HepG2 (cell line): ENCODE measurements at regions not wholly inside any gene's neighbourhood (a gene's known extent, or its start where the extent isn't known, plus 50 kb on each side); places are given as distances from the start of the nearest gene placed in this dataset.

Experiments
- ATAC-seq: fragments of 200-7000 bp; cut with Tn5 transposase; 3 replicates; pipeline ENCODE4 v1.9.1; 2020; ENCODE audit warnings: mild to moderate bottlenecking, moderate library complexity
- BruUV-seq: library from RNA; stranded (reverse); fragments of 400-500 nt; replicated peaks from 2 replicates; lab custom pipeline; 2021; lab: Mats Ljungman, UMichigan
- CTCF ChIA-PET: fragments of 300-600 bp; formaldehyde crosslinking; extraction: SDS; loops from one replicate; lab custom pipeline; 2021; ENCODE audit warnings: low total read pairs, inconsistent platforms, low intra/inter-chr PET ratio; lab: Yijun Ruan, JAX
- POLR2A ChIA-PET: fragments of 350-600 bp; sonication (Branson Sonifier 250); formaldehyde crosslinking; loops from one replicate; lab custom pipeline; 2020; ENCODE audit warnings: antibody characterized with exemption, inconsistent platforms; lab: Yijun Ruan, JAX
- DNase-seq: peaks from one replicate; pipeline ENCODE4 v3.0.0-alpha.2; 2015; ENCODE audit warnings: low spot score
- FAIRE-seq: peaks from 3 replicates; lab custom pipeline; 2011; peaks lifted over from hg19 to GRCh38; lab: Jason Lieb, UNC
- H2AFZ ChIP-seq: one replicate; pipeline ENCODE4 v1.6.1; 2011; ENCODE audit warnings: low read length, inconsistent platforms
- H3K27ac ChIP-seq: fragments of 300-600 bp; 3 replicates; pipeline ENCODE4 v1.8.0; 2011; ENCODE audit warnings: mixed run types, mild to moderate bottlenecking, mixed read lengths, low read length, inconsistent platforms; ENCODE audit not compliant: insufficient read depth; ENCODE audit errors: extremely low read length
- H3K27me3 ChIP-seq, 2 experiments: fragments of 200-600 bp in 1 of 2; 2 replicates in 1 of 2; 3 replicates in 1 of 2; pipeline versions ENCODE4 v1.6.0 to v1.8.0; 2011; ENCODE audit warnings: low read length in 2 of 2, mild to moderate bottlenecking in 2 of 2, moderate library complexity in 2 of 2, inconsistent platforms in 1 of 2; ENCODE audit not compliant: insufficient read depth in 2 of 2, control insufficient read depth in 1 of 2
- H3K36me3 ChIP-seq, 2 experiments: fragments of 200-600 bp in 1 of 2; replicated peaks in 1 of 2; 2 replicates in 1 of 2; 3 replicates in 1 of 2; pipeline versions ENCODE4 v1.5.1 to v1.8.0; 2011; ENCODE audit warnings: low read length in 2 of 2, inconsistent platforms in 1 of 2; ENCODE audit not compliant: insufficient read depth in 2 of 2, control insufficient read depth in 1 of 2
- H3K4me1 ChIP-seq: 2 replicates; pipeline ENCODE4 v1.5.1; 2012; ENCODE audit warnings: low read length, inconsistent platforms; ENCODE audit not compliant: insufficient read depth
- H3K4me2 ChIP-seq: 2 replicates; pipeline ENCODE4 v1.6.0; 2011; ENCODE audit warnings: low read depth, low read length, inconsistent platforms
- H3K4me3 ChIP-seq, 3 experiments: fragments of 200-600 bp in 1 of 3; sonication (generic), shearing (Covaris generic) in 1 of 3; replicated peaks in 1 of 3; 2 replicates each; pipeline ENCODE4 v1.5.1; 2011 to 2016; ENCODE audit warnings: low read length in 3 of 3, inconsistent platforms in 2 of 3, low read depth in 2 of 3, mild to moderate bottlenecking in 2 of 3, control low read depth in 1 of 3, mixed read lengths in 1 of 3; ENCODE audit not compliant: insufficient read depth in 1 of 3
- H3K79me2 ChIP-seq: one replicate; pipeline ENCODE4 v1.6.1; 2011; ENCODE audit warnings: low read length, inconsistent platforms; ENCODE audit not compliant: insufficient read depth
- H3K9ac ChIP-seq: 2 replicates; pipeline ENCODE4 v1.6.0; 2011; ENCODE audit warnings: mild to moderate bottlenecking, low read depth, low read length, inconsistent platforms; ENCODE audit not compliant: insufficient read depth
- H3K9me3 ChIP-seq: 2 replicates; pipeline ENCODE4 v1.5.1; 2012; ENCODE audit warnings: mild to moderate bottlenecking, low read length
- H4K20me1 ChIP-seq: 2 replicates; pipeline ENCODE4 v1.6.0; 2011; ENCODE audit warnings: inconsistent platforms, mild to moderate bottlenecking, low read length, moderate library complexity; ENCODE audit not compliant: insufficient read depth
- CC2D1A ChIP-seq: sonication (generic); formaldehyde crosslinking; IDR thresholded peaks from 2 replicates; pipeline ENCODE4 v1.8.1; 2023; ENCODE audit warnings: mild to moderate bottlenecking, missing genetic modification reagents
- GATAD1 ChIP-seq: IDR thresholded peaks from 2 replicates; pipeline ENCODE4 v1.6.1; 2016; ENCODE audit warnings: missing genetic modification reagents, missing compliant biosample characterization
- GZF1 ChIP-seq: sonication (generic); formaldehyde crosslinking; IDR thresholded peaks from 2 replicates; pipeline ENCODE4 v1.5.1; 2020; ENCODE audit warnings: mild to moderate bottlenecking, missing genetic modification reagents
- HOXA3 ChIP-seq: sonication (generic); formaldehyde crosslinking; IDR thresholded peaks from 2 replicates; pipeline ENCODE4 v1.5.0; 2020; ENCODE audit warnings: missing genetic modification reagents
- ZNF101 ChIP-seq: sonication (generic); formaldehyde crosslinking; IDR thresholded peaks from 2 replicates; pipeline ENCODE4 v1.4.0; 2020; ENCODE audit warnings: mild to moderate bottlenecking, low read depth, missing genetic modification reagents, borderline replicate concordance
- ZNF329 ChIP-seq: sonication (generic); formaldehyde crosslinking; IDR thresholded peaks from 2 replicates; pipeline ENCODE4 v1.9.0; 2021; ENCODE audit warnings: low read depth, mild to moderate bottlenecking, missing genetic modification reagents
- ZNF570 ChIP-seq: sonication (generic); formaldehyde crosslinking; IDR thresholded peaks from 2 replicates; pipeline ENCODE4 v1.4.0; 2020; ENCODE audit warnings: mild to moderate bottlenecking, missing genetic modification reagents, borderline replicate concordance
- ZNF850 ChIP-seq: sonication (generic); formaldehyde crosslinking; conservative IDR thresholded peaks from 2 replicates; pipeline ENCODE4 v1.9.0; 2021; ENCODE audit warnings: mild to moderate bottlenecking, missing genetic modification reagents
- WGBS: methylation state at CpG from one replicate; pipeline ENCODE4 v1.1.6; 2017; ENCODE audit warnings: low lambda C conversion rate; 5-methylcytosine and 5-hydroxymethylcytosine counted together
- in situ Hi-C: cut with HindIII; loops from 2 replicates; pipeline ENCODE4 v1.10.0; 2017; ENCODE audit warnings: low pct_unique_long_range_greater_than_20kb; ENCODE audit not compliant: extremely low pct_ligation_motif_present
- intact Hi-C: fragments of 100-400 bp; cut with micrococcal nuclease; formaldehyde crosslinking; loops from one replicate; pipeline ENCODE4 v1.10.0; 2022; ENCODE audit not compliant: unreplicated experiment
- TF ChIP-seq, protein P1 (sequence below): sonication (generic); formaldehyde crosslinking; IDR thresholded peaks from 2 replicates; pipeline ENCODE4 v1.5.0; 2020; ENCODE audit warnings: mild to moderate bottlenecking, missing genetic modification reagents, borderline replicate concordance
- TF ChIP-seq, protein P2 (sequence below): sonication (generic); formaldehyde crosslinking; IDR thresholded peaks from 2 replicates; pipeline ENCODE4 v1.8.0; 2022; ENCODE audit warnings: mild to moderate bottlenecking, missing genetic modification reagents; ENCODE audit not compliant: insufficient replicate concordance

- CTCF ChIA-PET, result no interaction called here
Measured at GRCh38 chr17:5669191-5669590, 84.9 kb upstream of the NLRP1 start.

GRCh38 chr17:5672141-5672540 lies 87.8 kb upstream of the NLRP1 start:
- no peaks in the 10 kb centered on the region for H3K9me3 ChIP-seq
- ATAC-seq (no peak), DNase-seq (no peak), FAIRE-seq (no peak)
- in situ Hi-C loops, result no loop called here
- H3K4me2 ChIP-seq, result no peak overlapping the region
- 40% methylated on average over 1 of the region's 3 CpGs for WGBS
- BruUV-seq, result no TSS peak
- H3K9ac ChIP-seq, result no peak overlapping the region
- H3K27ac ChIP-seq, result no peak overlapping the region
- no peaks in the 10 kb centered on the region for H3K4me1 ChIP-seq
- ChIA-PET CTCF (no interaction called here), POLR2A (no interaction called here)
- H4K20me1 ChIP-seq, result no peaks in the 10 kb centered on the region
- no peak overlapping the region for H3K4me3 ChIP-seq
- intact Hi-C loops, result no loop called here
- no peaks in the 10 kb centered on the region for H3K79me2 ChIP-seq
- H3K27me3 ChIP-seq, result no peaks in the 10 kb centered on the region
- H3K36me3 ChIP-seq, result no peaks in the 10 kb centered on the region
- H2AFZ ChIP-seq, result no peak overlapping the region
- TF ChIP-seq GATAD1 (no peak), CC2D1A (no peak), ZNF570 (CRISPR knock-in tag) (no peak), GZF1 (CRISPR knock-in tag) (no peak), ZNF101 (CRISPR knock-in tag) (no peak), ZNF850 (CRISPR knock-in tag) (no peak), HOXA3 (CRISPR knock-in tag) (no peak)
- TF ChIP-seq, protein P1, sequence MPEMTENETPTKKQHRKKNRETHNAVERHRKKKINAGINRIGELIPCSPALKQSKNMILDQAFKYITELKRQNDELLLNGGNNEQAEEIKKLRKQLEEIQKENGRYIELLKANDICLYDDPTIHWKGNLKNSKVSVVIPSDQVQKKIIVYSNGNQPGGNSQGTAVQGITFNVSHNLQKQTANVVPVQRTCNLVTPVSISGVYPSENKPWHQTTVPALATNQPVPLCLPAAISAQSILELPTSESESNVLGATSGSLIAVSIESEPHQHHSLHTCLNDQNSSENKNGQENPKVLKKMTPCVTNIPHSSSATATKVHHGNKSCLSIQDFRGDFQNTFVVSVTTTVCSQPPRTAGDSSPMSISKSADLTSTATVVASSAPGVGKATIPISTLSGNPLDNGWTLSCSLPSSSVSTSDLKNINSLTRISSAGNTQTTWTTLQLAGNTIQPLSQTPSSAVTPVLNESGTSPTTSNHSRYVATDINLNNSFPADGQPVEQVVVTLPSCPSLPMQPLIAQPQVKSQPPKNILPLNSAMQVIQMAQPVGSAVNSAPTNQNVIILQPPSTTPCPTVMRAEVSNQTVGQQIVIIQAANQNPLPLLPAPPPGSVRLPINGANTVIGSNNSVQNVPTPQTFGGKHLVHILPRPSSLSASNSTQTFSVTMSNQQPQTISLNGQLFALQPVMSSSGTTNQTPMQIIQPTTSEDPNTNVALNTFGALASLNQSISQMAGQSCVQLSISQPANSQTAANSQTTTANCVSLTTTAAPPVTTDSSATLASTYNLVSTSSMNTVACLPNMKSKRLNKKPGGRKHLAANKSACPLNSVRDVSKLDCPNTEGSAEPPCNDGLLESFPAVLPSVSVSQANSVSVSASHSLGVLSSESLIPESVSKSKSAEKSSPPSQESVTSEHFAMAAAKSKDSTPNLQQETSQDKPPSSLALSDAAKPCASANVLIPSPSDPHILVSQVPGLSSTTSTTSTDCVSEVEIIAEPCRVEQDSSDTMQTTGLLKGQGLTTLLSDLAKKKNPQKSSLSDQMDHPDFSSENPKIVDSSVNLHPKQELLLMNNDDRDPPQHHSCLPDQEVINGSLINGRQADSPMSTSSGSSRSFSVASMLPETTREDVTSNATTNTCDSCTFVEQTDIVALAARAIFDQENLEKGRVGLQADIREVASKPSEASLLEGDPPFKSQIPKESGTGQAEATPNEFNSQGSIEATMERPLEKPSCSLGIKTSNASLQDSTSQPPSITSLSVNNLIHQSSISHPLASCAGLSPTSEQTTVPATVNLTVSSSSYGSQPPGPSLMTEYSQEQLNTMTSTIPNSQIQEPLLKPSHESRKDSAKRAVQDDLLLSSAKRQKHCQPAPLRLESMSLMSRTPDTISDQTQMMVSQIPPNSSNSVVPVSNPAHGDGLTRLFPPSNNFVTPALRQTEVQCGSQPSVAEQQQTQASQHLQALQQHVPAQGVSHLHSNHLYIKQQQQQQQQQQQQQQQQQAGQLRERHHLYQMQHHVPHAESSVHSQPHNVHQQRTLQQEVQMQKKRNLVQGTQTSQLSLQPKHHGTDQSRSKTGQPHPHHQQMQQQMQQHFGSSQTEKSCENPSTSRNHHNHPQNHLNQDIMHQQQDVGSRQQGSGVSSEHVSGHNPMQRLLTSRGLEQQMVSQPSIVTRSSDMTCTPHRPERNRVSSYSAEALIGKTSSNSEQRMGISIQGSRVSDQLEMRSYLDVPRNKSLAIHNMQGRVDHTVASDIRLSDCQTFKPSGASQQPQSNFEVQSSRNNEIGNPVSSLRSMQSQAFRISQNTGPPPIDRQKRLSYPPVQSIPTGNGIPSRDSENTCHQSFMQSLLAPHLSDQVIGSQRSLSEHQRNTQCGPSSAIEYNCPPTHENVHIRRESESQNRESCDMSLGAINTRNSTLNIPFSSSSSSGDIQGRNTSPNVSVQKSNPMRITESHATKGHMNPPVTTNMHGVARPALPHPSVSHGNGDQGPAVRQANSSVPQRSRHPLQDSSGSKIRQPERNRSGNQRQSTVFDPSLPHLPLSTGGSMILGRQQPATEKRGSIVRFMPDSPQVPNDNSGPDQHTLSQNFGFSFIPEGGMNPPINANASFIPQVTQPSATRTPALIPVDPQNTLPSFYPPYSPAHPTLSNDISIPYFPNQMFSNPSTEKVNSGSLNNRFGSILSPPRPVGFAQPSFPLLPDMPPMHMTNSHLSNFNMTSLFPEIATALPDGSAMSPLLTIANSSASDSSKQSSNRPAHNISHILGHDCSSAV (CRISPR knock-in tag), result no peak
- TF ChIP-seq, protein P2, sequence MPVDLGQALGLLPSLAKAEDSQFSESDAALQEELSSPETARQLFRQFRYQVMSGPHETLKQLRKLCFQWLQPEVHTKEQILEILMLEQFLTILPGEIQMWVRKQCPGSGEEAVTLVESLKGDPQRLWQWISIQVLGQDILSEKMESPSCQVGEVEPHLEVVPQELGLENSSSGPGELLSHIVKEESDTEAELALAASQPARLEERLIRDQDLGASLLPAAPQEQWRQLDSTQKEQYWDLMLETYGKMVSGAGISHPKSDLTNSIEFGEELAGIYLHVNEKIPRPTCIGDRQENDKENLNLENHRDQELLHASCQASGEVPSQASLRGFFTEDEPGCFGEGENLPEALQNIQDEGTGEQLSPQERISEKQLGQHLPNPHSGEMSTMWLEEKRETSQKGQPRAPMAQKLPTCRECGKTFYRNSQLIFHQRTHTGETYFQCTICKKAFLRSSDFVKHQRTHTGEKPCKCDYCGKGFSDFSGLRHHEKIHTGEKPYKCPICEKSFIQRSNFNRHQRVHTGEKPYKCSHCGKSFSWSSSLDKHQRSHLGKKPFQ, result no peak

More at GRCh38 chr17:5669191-5669590, 84.9 kb upstream of the NLRP1 start:
- H3K27ac ChIP-seq, result no peak overlapping the region
- no peak for TF ChIP-seq ZNF329 (CRISPR knock-in tag)
- TF ChIP-seq, all 625 proteins: peak for 0
- no peak for FAIRE-seq
- 5% methylated on average over 4 of the region's 5 CpGs for WGBS
- POLR2A ChIA-PET, result no interaction called here
- Histone ChIP-seq H4K20me1 (no peaks in the 10 kb centered on the region), H3K4me2 (no peak overlapping the region), H3K36me3 (no peaks in the 10 kb centered on the region), H3K4me1 (no peaks in the 10 kb centered on the region), H2AFZ (no peak overlapping the region), H3K27me3 (peaks cover under 1 to 1% of the 10 kb centered on the region in 2 experiments; a peak in 1 of 5 replicates), H3K9ac (no peak overlapping the region), H3K9me3 (no peaks in the 10 kb centered on the region), H3K79me2 (no peaks in the 10 kb centered on the region), H3K4me3 (no peak overlapping the region)
- BruUV-seq, result no TSS peak
- intact Hi-C loops (no loop called here), in situ Hi-C loops (no loop called here)
- DNase-seq, result no peak
- ATAC-seq, result no peak
